GM23338 (cell line): ENCODE measurements at regions not wholly inside any gene's neighbourhood (a gene's known extent, or its start where the extent isn't known, plus 50 kb on each side); places are given as distances from the start of the nearest gene placed in this dataset.

ENCODE experiments used
- ATAC-seq: fragments of 200-7000 bp; cut with Tn5 transposase; 3 replicates; pipeline ENCODE4 v1.9.1; 2020
- DNase-seq: peaks from one replicate; pipeline ENCODE4 v3.0.0-alpha.2; 2015; ENCODE audit warnings: low spot score
- H2AFZ ChIP-seq: fragments of 200-600 bp; sonication (generic); 2 replicates; pipeline ENCODE4 v1.8.0; 2016; ENCODE audit warnings: antibody characterized with exemption, mild to moderate bottlenecking, moderate library complexity
- H3F3A ChIP-seq: fragments of 200-600 bp; sonication (generic); replicated peaks from 2 replicates; pipeline ENCODE4 v1.8.0; 2017; ENCODE audit warnings: antibody characterized with exemption, mixed run types, low read depth
- H3K27ac ChIP-seq: fragments of 200-600 bp; sonication (generic); 2 replicates; pipeline ENCODE4 v1.6.1; 2016; ENCODE audit warnings: low read depth
- H3K27me3 ChIP-seq: fragments of 200-600 bp; sonication (generic); 2 replicates; pipeline ENCODE4 v1.8.0; 2016; ENCODE audit warnings: mild to moderate bottlenecking, mixed run types, moderate library complexity; ENCODE audit not compliant: insufficient read depth
- H3K36me3 ChIP-seq: fragments of 200-600 bp; sonication (generic); 2 replicates; pipeline ENCODE4 v1.8.0; 2016; ENCODE audit warnings: mild to moderate bottlenecking; ENCODE audit not compliant: insufficient read depth
- H3K4me1 ChIP-seq: fragments of 200-600 bp; sonication (generic); 2 replicates; pipeline ENCODE4 v1.8.0; 2016; ENCODE audit warnings: mild to moderate bottlenecking, moderate library complexity; ENCODE audit not compliant: insufficient read depth
- H3K4me2 ChIP-seq: fragments of 200-600 bp; sonication (generic); 2 replicates; pipeline ENCODE4 v1.7.1; 2017; ENCODE audit warnings: mixed run types
- H3K4me3 ChIP-seq: fragments of 200-600 bp; sonication (generic); 2 replicates; pipeline ENCODE4 v1.6.1; 2016; ENCODE audit warnings: mixed run types
- H3K79me2 ChIP-seq: fragments of 200-600 bp; sonication (generic); replicated peaks from 2 replicates; pipeline ENCODE4 v1.8.0; 2017; ENCODE audit warnings: mild to moderate bottlenecking; ENCODE audit not compliant: insufficient read depth
- H3K9me2 ChIP-seq: fragments of 200-600 bp; sonication (generic); 2 replicates; pipeline ENCODE4 v1.8.0; 2017; ENCODE audit not compliant: insufficient read depth
- H4K20me1 ChIP-seq: fragments of 200-600 bp; sonication (generic); replicated peaks from 2 replicates; pipeline ENCODE4 v1.8.0; 2017; ENCODE audit warnings: mild to moderate bottlenecking; ENCODE audit not compliant: insufficient read depth
- H3K27ac Mint-ChIP-seq: 2 replicates; pipeline ENCODE4 v1.8.0; 2020; ENCODE audit warnings: inconsistent platforms, mild to moderate bottlenecking, moderate library complexity, mixed read lengths
- H3K27me3 Mint-ChIP-seq: 3 replicates; pipeline ENCODE4 v1.8.0; 2022; ENCODE audit warnings: low read depth, mild to moderate bottlenecking, moderate library complexity, mixed read lengths, inconsistent platforms; ENCODE audit not compliant: insufficient read depth, poor library complexity
- H3K36me3 Mint-ChIP-seq: 3 replicates; pipeline ENCODE4 v1.8.0; 2021; ENCODE audit warnings: low read depth, mild to moderate bottlenecking, inconsistent platforms, moderate library complexity, mixed read lengths
- H3K4me1 Mint-ChIP-seq: 3 replicates; pipeline ENCODE4 v1.8.0; 2020; ENCODE audit warnings: mild to moderate bottlenecking, inconsistent platforms, mixed read lengths
- H3K4me3 Mint-ChIP-seq: 3 replicates; pipeline ENCODE4 v1.8.0; 2021; ENCODE audit warnings: moderate library complexity, mild to moderate bottlenecking, inconsistent platforms, mixed read lengths
- H3K9me3 Mint-ChIP-seq: 3 replicates; pipeline ENCODE4 v1.8.0; 2020; ENCODE audit warnings: moderate library complexity, mild to moderate bottlenecking, inconsistent platforms, mixed read lengths
- CREB1 ChIP-seq: fragments of 250-450 bp; sonication (Bioruptor Pico); IDR thresholded peaks from 2 replicates; pipeline ENCODE4 v1.5.0; 2020; ENCODE audit warnings: low read depth, mild to moderate bottlenecking, moderate library complexity
- CTCF ChIP-seq, 2 experiments: fragments of 200-600 bp in 1 of 2; sonication (generic) in 1 of 2; conservative IDR thresholded peaks; 2 replicates each; pipeline versions ENCODE4 v1.5.1 to v1.6.1; 2016 to 2017; ENCODE audit warnings: antibody characterized with exemption in 2 of 2, low read depth in 2 of 2, mild to moderate bottlenecking in 2 of 2, moderate library complexity in 1 of 2
- ETS1 ChIP-seq: IDR thresholded peaks from 2 replicates; pipeline ENCODE4 v1.6.1; 2016; ENCODE audit warnings: antibody characterized with exemption
- EZH2phosphoT487 ChIP-seq: fragments of 200-600 bp; sonication (generic); IDR thresholded peaks from one replicate; pipeline ENCODE4 v1.8.1; 2018; ENCODE audit warnings: antibody characterized with exemption; ENCODE audit not compliant: unreplicated experiment
- NANOG ChIP-seq: IDR thresholded peaks from 2 replicates; pipeline ENCODE4 v1.6.1; 2016; ENCODE audit warnings: antibody characterized with exemption, borderline replicate concordance
- POLR2AphosphoS5 ChIP-seq: IDR thresholded peaks from 2 replicates; pipeline ENCODE4 v1.6.1; 2016; ENCODE audit warnings: antibody characterized with exemption, low read depth
- REST ChIP-seq: IDR thresholded peaks from one replicate; pipeline ENCODE4 v1.6.1; 2018; ENCODE audit warnings: antibody characterized with exemption; ENCODE audit not compliant: unreplicated experiment
- STAT1 ChIP-seq: IDR thresholded peaks from one replicate; pipeline ENCODE4 v1.6.1; 2016; ENCODE audit warnings: antibody characterized with exemption; ENCODE audit not compliant: unreplicated experiment
- ZNF114 ChIP-seq: fragments of 250-450 bp; sonication (Bioruptor Pico); IDR thresholded peaks from 2 replicates; pipeline ENCODE4 v1.5.0; 2020; ENCODE audit warnings: mild to moderate bottlenecking, moderate library complexity
- ZNF331 ChIP-seq: fragments of 250-450 bp; sonication (Bioruptor Pico); IDR thresholded peaks from 2 replicates; pipeline ENCODE4 v1.5.0; 2020; ENCODE audit warnings: low read depth, mild to moderate bottlenecking, moderate library complexity
- ZNF462 ChIP-seq: fragments of 250-450 bp; sonication (Bioruptor Pico); IDR thresholded peaks from 2 replicates; pipeline ENCODE4 v1.5.0; 2020; ENCODE audit warnings: mild to moderate bottlenecking, moderate library complexity

GRCh38 chr9:101930783-101931182 is 192.3 kb upstream of the GRIN3A start:
- ATAC-seq = no peak
- peaks cover 6% of the 10 kb centered on the region; the same call in 1 of the 3 replicates for H3K36me3 Mint-ChIP-seq
- H3K9me2 ChIP-seq = no peaks in the 10 kb centered on the region
- no peaks in the 10 kb centered on the region for H3K27me3 Mint-ChIP-seq
- no peak overlapping the region for H3K4me3 Mint-ChIP-seq
- no peaks in the 10 kb centered on the region for H3F3A ChIP-seq
- H3K27me3 ChIP-seq = no peaks in the 10 kb centered on the region
- no peak for TF ChIP-seq ETS1
- TF ChIP-seq ZNF462 = no peak
- no peak for TF ChIP-seq CTCF (conservative IDR thresholded peaks at IDR 0.05; ENCODE audit: low read depth in 2 of 2)
- no peak for TF ChIP-seq CREB1 (CRISPR knock-in tag)
- no peak for TF ChIP-seq REST
- no peak for TF ChIP-seq ZNF114 (CRISPR knock-in tag)
- no peak for TF ChIP-seq NANOG
- TF ChIP-seq EZH2phosphoT487 = no peak
- TF ChIP-seq POLR2AphosphoS5 = no peak
- TF ChIP-seq ZNF331 = no peak
- no peak for TF ChIP-seq STAT1
- peaks cover 73% of the 10 kb centered on the region for H3K9me3 Mint-ChIP-seq
- H3K36me3 ChIP-seq = no peaks in the 10 kb centered on the region
- no peaks in the 10 kb centered on the region for H4K20me1 ChIP-seq
- no peak overlapping the region for H3K27ac Mint-ChIP-seq
- DNase-seq = no peak
- H3K4me1 ChIP-seq = no peaks in the 10 kb centered on the region
- no peaks in the 10 kb centered on the region for H3K79me2 ChIP-seq
- no peak overlapping the region for H3K4me2 ChIP-seq
- no peak overlapping the region for H3K4me3 ChIP-seq
- H2AFZ ChIP-seq = no peak overlapping the region
- H3K27ac ChIP-seq = no peak overlapping the region
- H3K4me1 Mint-ChIP-seq = no peaks in the 10 kb centered on the region
